Left renal pelvis (tissue), 4 donors: ENCODE measurements at regions not wholly inside any gene's neighbourhood (a gene's known extent, or its start where the extent isn't known, plus 50 kb on each side); places are given as distances from the start of the nearest gene placed in this dataset.

Experiments used
- DNase-seq, 4 donors: peaks; one replicate each; pipeline ENCODE4 v3.0.0-alpha.2; 2013; ENCODE audit warnings: low read depth in 4 of 4, low spot score in 3 of 4

DNA sequence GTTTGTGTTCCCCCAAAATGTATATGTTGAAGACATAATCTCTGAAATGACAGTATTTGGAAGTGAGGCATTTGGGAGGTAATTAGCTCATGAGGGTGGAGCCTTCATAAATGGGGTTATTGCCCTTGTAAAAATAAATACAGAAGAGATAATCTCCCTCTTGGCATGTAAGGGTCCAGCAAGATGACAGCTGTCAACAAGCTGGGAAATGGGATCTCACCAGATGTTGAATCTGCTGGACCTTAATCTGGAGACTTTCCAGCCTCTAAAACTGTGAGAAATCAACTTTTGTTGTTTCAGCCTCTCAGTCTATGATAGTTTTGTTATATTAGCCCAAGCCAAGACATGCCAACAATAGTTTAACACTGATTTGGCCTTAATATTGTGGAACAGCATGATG lies 438.2 kb upstream of the PCDH7 start:
- no peak for DNase-seq

DNA sequence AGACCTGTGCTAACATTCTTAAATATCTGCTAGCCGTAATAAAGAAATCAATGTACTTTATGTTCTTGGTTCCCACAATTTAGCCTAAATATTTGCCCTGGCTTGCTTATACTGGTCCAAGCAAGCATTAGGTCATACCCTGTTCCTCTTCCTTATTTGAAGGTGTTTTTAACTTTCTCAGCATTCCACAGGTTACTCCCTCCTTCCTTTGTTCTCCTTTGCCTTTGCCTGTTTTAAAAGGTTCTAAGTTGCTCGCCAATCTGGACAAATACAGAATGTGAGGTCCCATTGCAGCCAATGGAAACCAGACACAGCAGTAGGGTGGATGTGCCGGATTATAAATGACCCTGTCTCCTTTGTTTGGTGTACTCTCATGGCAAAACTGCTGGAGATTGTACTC lies 436.8 kb upstream of the PCDH7 start:
- DNase-seq: no peak

DNA sequence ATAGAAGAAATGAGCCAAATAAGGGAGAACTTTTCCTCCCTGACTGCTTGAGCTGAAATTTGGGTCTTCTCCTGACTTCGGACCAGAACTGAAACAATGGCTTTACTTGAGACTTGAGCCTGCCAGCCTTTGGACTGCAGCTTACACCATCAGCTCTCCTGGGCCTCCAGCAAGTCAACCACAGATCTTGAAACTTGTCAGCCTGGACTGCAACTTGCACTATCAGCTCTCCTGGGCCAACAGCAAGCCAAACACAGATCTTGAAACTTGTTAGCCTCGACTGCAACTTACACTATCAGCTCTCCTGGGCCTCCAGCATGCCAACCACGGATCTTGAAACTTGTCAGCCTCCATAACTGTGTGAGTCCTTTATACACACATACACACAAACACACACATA lies 425.9 kb upstream of the PCDH7 start:
- no peak for DNase-seq

DNA sequence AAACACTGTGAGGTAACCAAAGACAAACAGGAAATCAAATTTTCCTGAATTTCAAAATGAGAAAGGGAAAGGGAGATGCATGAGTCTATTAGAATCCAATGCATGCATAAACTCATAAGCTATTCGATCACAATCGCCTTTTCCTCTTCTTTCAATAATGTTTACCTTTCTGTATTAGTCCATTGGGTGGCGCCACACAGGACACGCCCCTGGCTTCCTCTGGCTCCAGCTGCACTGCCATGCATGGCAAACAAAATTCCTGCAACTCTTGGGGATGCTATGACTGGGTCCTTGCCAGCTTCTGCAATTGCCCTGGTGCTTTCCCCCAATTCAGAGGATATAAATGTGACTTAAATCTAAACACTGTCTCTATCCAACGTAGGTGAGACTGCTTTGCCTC lies 424.5 kb upstream of the PCDH7 start:
- DNase-seq: no peak

DNA sequence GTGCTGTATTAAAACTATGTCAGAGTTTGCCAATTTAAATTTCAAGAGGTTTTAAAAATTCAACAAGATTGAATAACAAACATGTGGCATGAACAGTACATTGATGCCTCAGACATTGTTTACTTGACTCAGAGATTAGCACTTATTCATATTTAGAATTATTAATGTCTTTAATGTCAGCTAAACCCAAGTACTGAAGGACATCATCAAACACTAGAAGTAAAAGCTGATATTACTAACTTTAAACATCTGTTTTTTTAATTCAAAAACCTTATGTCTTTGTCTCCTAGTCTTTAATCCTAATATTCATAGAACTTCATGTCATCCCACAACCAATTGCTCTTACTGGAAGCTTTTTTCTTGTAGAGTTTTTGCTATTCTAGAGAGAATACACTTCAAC lies 406.2 kb upstream of the PCDH7 start:
- DNase-seq: no peak

DNA sequence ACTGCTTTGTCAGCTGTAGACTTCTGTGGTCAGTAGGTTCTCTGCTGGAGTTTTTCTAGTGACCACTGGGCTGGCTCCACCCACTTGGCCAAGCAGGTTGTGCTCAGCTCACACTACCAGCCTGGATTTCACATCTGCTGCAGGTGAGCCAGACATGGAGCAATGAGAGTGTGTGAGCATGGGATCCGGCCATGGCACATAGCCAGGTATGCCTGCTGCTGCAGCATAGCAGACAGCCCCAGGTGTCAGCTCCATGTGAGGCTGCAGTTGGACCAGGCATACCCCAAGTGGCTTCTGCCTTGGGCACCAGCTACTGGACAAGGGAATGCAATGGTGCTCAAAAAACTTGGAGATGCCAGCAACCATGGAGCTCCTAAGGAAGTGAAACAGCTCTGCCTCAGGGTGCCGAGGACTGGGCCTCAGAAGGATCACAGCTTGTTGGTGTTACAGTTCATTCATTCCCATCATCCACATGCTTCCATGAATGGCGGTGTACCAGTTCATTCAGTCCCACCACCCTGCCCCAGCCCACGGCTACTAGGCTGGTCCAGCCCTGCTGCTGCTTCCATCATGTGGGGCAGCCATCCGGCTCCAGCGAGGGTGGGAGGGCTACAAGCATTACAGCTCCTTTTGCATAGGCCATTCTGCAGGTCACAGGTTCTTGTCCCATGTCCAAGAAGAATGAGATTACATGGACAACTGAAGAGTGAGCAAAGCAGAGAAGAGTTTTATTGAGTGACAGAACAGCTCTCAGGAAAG lies 389.1 kb upstream of the PCDH7 start:
- DNase-seq: no peak

DNA sequence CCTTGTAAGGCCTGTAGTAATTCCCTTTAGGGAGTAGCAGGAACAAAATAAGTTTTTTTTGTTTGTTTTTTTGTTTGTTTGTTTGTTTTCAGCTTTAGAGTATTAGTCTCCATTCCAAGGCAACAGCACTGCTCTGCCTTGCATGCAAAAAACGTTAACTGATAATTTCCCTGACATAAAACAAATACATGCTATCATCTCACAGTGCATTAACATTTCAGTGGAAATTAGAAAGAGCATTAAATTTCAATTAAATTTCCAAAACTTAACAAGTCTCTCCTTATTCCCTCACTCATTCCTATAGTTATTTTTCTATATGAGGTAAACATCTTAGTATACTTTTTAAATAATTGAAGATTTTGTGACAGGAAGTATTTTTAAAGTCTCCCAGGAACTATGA lies 378.4 kb upstream of the PCDH7 start:
- DNase-seq: no peak

DNA sequence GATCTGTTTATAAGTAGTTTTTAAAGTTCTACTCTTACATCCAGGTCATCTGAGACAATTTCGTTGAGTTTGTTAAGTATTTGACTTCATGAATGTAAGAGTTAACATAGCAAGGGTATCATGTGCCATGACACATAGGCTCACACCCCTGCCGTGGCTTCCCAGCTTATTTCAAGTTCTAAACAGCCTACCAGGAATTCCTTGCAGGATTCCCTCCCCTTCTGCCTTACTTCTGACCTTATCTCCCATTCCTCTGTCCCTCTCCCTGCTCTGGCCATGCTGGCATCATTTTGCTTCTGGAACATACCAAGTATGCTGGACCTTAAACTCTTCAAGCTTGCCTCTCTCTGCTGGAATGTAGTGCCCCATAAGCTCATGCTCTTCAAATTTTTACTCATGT lies 369.9 kb upstream of the PCDH7 start:
- DNase-seq: no peak

DNA sequence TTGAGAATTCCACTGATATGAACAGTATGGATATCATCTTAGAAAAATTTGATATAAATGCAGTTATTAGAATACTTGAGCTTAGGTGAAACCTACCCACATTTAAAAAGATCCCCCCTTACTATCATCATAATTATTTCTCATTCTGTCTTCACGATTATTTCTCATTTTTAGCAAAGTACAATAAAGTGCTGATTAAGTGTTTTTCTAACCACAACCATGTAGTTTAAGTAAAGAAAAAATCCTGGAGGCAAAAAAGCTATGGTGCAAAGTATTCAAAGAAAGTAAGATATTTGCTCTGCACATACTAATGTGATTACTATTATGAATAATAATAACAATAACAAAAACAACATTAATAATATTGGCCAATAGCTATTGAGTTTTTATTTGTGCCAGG lies 365.6 kb upstream of the PCDH7 start:
- no peak for DNase-seq

DNA sequence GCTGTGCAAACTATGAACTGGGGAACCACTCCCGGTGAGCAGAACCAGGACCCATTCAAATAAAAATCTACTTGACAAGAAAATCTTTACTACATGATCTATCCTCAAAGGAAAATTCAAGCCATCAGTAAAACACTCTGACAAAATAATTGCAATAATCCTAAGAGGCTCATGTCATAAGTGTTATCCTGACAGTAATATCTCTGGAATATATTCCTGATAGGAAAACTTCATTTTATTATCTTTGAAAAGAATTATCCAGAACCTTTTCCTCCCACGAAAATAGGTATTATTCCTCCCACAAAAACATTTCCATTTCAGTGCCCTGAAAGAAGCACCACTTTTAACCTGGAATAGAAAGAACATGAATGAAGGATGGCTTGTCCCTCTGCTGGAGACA lies 357.7 kb upstream of the PCDH7 start:
- no peak for DNase-seq

DNA sequence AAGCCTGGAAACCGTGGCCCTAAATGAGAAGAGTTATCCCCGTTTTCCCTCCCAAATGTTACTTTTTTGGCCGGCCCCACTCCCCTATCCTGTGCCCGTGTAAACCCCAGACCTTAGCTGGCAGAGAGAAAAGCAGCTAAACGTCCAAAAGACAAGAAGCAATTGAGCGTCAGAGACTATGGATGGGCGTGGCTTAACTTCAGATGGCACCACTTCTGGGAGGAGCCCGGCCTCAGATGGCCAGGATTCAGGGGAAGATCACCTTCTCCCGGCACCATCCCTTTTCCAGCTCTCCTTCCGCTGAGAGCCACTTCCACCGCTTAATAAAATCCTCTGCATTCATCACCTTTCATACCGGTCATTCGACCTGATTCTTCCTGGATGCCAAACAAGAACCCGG lies 350.1 kb upstream of the PCDH7 start:
- DNase-seq: no peak

DNA sequence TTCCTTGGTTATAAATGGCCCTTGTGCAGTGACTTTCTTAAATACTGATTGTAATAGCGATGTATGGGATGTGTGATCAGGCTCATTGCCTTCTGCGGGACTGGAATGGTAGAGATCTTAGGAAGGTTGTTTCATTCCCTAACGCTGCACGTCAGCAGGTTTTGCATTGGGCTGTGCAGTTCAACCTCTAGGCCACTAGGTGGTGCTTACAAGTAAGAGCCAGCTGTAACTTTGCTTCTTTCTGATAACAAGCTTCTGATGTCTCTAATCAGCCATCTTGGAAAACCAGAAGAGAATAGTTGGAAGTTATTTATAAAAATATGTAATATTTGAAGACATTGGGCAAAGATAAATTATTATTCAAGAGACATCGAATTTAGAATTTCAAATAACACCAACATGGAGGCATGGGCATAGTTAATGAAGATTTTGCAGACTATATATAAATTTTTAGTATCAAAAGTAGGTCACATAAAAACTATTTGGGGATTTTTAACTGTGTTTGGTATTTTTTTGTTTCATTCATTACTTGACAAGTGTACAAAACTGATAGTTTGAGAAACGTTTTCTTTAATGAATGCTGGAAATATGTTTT lies 339.7 kb upstream of the PCDH7 start:
- DNase-seq: peak in 1 of 4 donors; percentile 1

DNA sequence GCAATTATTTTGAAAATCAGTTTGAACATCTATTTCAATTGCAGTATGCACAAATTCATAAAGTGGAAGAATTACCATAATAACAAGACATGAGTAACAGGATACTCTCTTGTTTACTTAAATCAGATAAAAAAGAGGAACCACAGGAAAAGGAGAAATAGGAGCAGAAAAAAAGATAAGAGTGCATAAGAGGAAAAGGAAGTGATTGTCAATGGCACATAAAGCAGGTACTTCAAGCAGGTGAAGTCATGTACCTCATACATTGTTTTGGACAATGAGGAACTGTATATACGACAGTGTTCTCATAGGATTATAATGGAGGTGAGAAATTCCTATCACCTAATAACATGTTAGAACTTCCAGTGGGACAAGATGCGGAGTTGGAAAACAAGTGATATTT lies 334.5 kb upstream of the PCDH7 start:
- no peak for DNase-seq

DNA sequence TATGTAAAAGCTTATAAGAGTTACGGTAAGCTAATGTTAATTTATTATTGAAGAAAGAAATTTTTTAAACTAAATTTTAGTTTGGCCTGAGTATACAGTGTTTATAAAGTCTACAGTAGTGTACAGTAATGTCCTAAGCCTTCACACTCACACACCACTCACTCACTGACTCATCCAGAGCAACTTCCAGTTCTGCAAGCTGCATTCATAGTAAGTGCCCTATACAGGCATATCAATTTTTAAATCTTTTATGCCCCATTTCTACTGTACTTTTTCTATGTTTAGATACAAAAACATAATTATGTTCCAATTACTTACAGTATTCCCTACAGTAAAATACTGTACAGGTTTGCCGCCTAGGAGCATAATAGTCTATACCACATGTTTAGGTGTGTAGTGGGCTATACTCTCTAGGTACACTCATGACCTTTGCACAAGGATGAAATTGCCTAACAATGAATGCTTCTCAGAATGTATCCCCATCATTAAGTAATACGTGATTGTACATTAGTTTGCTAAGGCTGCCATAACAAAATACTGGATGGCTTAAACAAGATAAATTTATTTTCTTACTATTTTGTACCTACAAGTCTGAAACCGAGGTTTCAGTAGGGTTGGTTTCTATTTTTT lies 333.8 kb upstream of the PCDH7 start:
- DNase-seq: no peak

DNA sequence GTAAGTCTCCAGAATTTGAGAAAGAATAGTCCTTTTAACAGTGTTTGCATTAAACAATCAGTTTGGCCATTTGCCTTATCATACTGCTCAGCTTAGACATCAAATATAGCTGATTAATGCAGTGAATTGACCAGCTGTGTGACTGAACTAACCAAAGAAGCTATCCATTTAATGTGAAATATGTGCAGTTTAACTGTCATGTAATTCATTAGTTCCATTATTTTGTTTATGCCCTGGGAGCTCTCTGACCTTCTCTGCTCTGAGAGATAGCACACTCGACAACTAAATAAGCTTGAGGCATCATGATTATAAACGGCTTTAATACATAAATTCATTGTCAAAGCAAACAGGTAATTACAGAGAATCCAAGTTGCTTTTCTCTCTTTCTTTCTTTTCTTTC lies 324.3 kb upstream of the PCDH7 start:
- no peak for DNase-seq

DNA sequence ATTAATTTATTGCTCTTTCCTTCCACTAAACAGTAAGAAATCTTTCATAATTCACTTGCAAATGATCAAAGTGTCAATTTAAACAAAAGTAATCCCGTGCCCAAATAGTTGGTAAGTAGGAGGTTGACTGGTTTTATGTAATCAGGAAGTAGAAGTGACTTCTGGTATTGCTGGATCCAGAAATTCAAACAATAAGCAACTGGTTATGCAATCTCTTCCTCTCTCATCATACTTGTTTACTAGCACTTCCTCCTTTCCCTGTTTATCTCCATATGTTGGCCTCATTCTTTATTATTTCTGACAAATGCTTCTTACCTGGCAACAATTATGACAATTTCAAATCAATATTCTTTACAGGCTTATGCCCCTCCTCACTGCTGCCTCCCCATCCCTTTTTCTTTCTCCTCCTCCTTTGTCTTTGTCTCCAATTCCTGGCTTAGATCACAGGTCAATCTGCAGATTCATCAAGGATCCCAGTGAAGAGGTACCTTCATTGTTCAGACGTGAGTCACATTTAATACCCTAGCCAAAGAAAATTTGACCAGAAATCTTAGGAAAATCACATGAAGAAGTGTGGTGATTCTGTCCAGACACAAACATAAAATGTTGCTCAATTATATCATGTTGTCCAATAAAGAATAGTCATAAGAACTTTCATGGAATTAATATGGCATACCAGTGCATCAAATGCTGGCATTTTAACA lies 323.2 kb upstream of the PCDH7 start:
- no peak for DNase-seq

DNA sequence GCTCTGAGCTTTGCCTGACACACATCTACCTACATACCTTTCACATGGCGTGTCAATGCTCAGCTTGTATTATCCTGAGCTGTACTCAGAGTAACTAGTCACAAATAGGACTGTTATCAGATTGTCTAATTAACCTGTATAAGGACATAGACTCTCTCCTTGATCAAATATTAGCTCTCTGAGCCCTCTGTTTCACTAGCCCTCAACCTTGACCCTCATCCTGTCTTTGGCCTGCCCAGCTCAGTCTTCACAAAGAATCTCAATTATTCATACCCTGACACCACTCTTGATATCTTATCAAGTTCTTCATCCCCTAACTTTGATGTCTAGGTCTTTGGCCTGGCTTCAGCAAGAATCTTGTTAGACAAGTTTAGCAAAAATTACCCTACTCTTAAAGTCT lies 320.7 kb upstream of the PCDH7 start:
- DNase-seq: no peak

DNA sequence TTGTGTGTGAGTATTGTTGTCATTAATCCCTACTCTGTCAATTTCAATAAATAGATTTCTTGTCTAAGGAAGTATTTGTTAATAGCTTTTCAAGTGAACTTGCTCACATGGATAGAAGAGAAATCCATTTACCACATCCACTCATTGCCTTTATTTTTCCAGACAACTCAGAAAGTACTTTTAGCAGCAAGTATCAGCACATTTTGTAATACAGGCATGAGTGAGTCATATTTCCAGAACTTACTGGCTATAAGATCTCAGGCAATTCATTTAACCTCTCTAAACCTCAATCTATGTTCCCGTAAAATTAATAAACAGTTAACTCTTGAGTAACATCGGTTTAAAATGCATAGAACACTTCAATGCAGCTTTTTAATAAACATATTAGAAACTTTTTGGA lies 317.9 kb upstream of the PCDH7 start:
- DNase-seq: no peak

DNA sequence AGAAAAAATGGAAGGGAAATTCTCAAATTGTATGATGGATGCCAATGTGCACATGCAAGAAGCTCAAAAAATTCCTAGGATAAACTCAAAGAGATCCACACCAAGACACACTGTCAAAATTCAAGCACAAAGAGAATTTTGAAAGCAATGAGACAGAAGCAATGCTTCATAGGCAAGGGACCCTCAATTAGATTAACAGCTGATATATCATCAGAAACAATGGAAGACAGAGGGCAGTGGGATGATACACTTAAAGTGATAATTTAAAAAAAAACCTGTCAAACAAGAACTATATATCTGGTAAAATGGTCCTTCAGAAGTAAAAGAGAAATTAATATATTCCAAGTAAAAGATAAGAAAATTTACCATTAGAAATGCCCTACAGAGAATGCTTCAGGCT lies 306.3 kb upstream of the PCDH7 start:
- no peak for DNase-seq

DNA sequence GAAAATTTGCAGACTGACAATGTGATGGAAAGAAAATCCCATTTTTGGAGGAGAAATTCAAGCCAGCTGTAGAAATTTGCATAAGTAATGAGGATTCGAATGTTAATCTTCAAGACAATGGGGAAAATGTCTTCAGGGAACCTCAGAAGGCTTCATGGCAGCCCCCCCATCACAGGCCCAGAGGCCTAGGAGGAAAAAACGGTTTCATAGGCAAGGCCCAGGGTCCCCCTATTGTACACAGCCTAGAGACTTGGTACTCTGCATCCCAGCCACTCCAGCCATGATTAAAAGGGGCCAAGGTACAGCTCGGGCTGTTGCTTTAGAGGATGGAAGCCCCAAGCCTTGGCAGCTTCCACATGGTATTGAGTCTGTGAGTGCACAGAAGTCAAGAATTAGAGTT lies 303.6 kb upstream of the PCDH7 start:
- DNase-seq: no peak

DNA sequence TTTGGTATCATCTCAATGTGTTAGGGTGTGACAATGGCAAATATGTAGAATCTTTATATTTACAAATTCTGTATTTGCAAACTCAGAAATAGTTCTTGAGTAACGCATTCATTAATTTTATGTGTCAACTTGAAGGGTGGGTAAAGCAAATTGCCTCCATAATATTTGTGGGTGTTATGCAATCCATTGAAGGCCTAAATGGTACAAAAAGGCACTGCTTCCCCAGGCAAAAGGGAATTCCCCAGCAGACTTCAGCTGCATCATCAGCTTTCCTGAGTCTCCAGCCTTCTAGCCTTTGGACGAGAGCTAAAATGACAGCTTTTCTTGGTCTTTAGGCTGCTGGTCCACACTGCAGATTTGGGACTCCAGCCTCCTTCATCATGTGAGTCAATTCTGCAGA lies 292.2 kb upstream of the PCDH7 start:
- DNase-seq: no peak
